ENCODE measurements at regions not wholly inside any gene's neighbourhood (a gene's known extent, or its start where the extent isn't known, plus 50 kb on each side); places are given as distances from the start of the nearest gene placed in this dataset.
"Not testable (repeated sequence)": the region's sequence is repeated elsewhere in the genome, so short reads cannot be mapped to it uniquely, and the experiment has no call there.

GRCh38 chr7:79953130-79953529 lies 181.5 kb upstream of the GNAI1 start:
- DNase-seq (ENCODE audit: low read depth in 2 of 2), result no peak

GRCh38 chr7:79952399-79952798 lies 182.2 kb upstream of the GNAI1 start:
- no peak for DNase-seq (ENCODE audit: low read depth in 2 of 2)

- DNase-seq (ENCODE audit: low read depth in 2 of 2), result no peak
These were observed 183.2 kb upstream of the GNAI1 start for GRCh38 chr7:79951415-79951814.

- no peak for DNase-seq (ENCODE audit: low read depth in 2 of 2)
These were observed 184.9 kb upstream of the GNAI1 start for GRCh38 chr7:79949778-79950177.

GRCh38 chr7:79936281-79936983 lies 198.2 kb upstream of the GNAI1 start:
- no peak for DNase-seq (ENCODE audit: low read depth in 2 of 2)

GRCh38 chr7:79934727-79935126 lies 199.9 kb upstream of the GNAI1 start:
- no peak for DNase-seq (ENCODE audit: low read depth in 2 of 2)

GRCh38 chr7:79933144-79933543 lies 201.5 kb upstream of the GNAI1 start:
- no peak for DNase-seq (ENCODE audit: low read depth in 2 of 2)

- no peak for DNase-seq (ENCODE audit: low read depth in 2 of 2)
These were observed 204.0 kb upstream of the GNAI1 start for GRCh38 chr7:79930604-79931003.

- DNase-seq (ENCODE audit: low read depth in 2 of 2), result no peak
These were observed 207.5 kb upstream of the GNAI1 start for GRCh38 chr7:79927116-79927515.

GRCh38 chr7:79923953-79924352 lies 210.7 kb upstream of the GNAI1 start:
- no peak for DNase-seq (ENCODE audit: low read depth in 2 of 2)

- DNase-seq (ENCODE audit: low read depth in 2 of 2), result no peak
These were observed 211.7 kb upstream of the GNAI1 start for GRCh38 chr7:79922894-79923293.

- DNase-seq (ENCODE audit: low read depth in 2 of 2), result no peak
These were observed 212.7 kb upstream of the GNAI1 start for GRCh38 chr7:79921976-79922375.

- DNase-seq (ENCODE audit: low read depth in 2 of 2), result not testable (repeated sequence)
These were observed 216.0 kb upstream of the GNAI1 start for GRCh38 chr7:79918632-79919031.

- DNase-seq (ENCODE audit: low read depth in 2 of 2), result not testable (repeated sequence)
These were observed 219.3 kb upstream of the GNAI1 start for GRCh38 chr7:79915346-79915745.

GRCh38 chr7:79912213-79912633 lies 222.4 kb upstream of the GNAI1 start:
- DNase-seq (ENCODE audit: low read depth in 2 of 2), result no peak

GRCh38 chr7:79911420-79911819 lies 223.2 kb upstream of the GNAI1 start:
- no peak for DNase-seq (ENCODE audit: low read depth in 2 of 2)

GRCh38 chr7:79909176-79909575 lies 225.5 kb upstream of the GNAI1 start:
- DNase-seq (ENCODE audit: low read depth in 2 of 2), result no peak

- no peak for DNase-seq (ENCODE audit: low read depth in 2 of 2)
These were observed 237.5 kb upstream of the GNAI1 start for GRCh38 chr7:79897166-79897565.

- no peak for DNase-seq (ENCODE audit: low read depth in 2 of 2)
These were observed 240.6 kb upstream of the GNAI1 start for GRCh38 chr7:79893991-79894390.

- no peak for DNase-seq (ENCODE audit: low read depth in 2 of 2)
These were observed 251.7 kb upstream of the GNAI1 start for GRCh38 chr7:79882922-79883321.

GRCh38 chr7:79880312-79880711 lies 254.3 kb upstream of the GNAI1 start:
- no peak for DNase-seq (ENCODE audit: low read depth in 2 of 2)

GRCh38 chr7:79877874-79878465 lies 256.7 kb upstream of the GNAI1 start:
- DNase-seq (ENCODE audit: low read depth in 2 of 2), result no peak

- peak in 1 of 2 donors; percentile 76 for DNase-seq (ENCODE audit: low read depth in 2 of 2)
These were observed 257.8 kb upstream of the GNAI1 start for GRCh38 chr7:79876848-79877252.
